PC-3 (cell line): ENCODE measurements at regions not wholly inside any gene's neighbourhood (a gene's known extent, or its start where the extent isn't known, plus 50 kb on each side); places are given as distances from the start of the nearest gene placed in this dataset.

Source experiments
- CTCF ChIP-seq: fragments of 300-600 bp; sonication (generic); conservative IDR thresholded peaks from 2 replicates; pipeline ENCODE4 v1.5.1; 2017; ENCODE audit warnings: antibody characterized with exemption, low read depth, mild to moderate bottlenecking, low read length
- EZH2 ChIP-seq: fragments of 300-600 bp; sonication (generic); IDR thresholded peaks from one replicate; pipeline ENCODE4 v1.6.1; 2017; ENCODE audit warnings: antibody characterized with exemption, mild to moderate bottlenecking, low read length; ENCODE audit not compliant: unreplicated experiment
- EZH2phosphoT487 ChIP-seq: fragments of 300-600 bp; sonication (generic); IDR thresholded peaks from 2 replicates; pipeline ENCODE4 v1.6.1; 2018; ENCODE audit warnings: mild to moderate bottlenecking, antibody characterized with exemption, low read length, borderline replicate concordance

GRCh38 chr9:80968611-80969010 lies 720.7 kb downstream of the TLE1 start:
- TF ChIP-seq CTCF (no peak), EZH2 (no peak), EZH2phosphoT487 (no peak)
